C1 segment of cervical spinal cord (tissue), 14 donors: ENCODE measurements at regions not wholly inside any gene's neighbourhood (a gene's known extent, or its start where the extent isn't known, plus 50 kb on each side); places are given as distances from the start of the nearest gene placed in this dataset.
"Not testable (repeated sequence)": the region's sequence is repeated elsewhere in the genome, so short reads cannot be mapped to it uniquely, and the experiment has no call there.

ENCODE experiments used
- DNase-seq, 14 donors: peaks; one replicate each; lab custom pipeline; 2025; lab: John Stamatoyannopoulos, UW

DNA sequence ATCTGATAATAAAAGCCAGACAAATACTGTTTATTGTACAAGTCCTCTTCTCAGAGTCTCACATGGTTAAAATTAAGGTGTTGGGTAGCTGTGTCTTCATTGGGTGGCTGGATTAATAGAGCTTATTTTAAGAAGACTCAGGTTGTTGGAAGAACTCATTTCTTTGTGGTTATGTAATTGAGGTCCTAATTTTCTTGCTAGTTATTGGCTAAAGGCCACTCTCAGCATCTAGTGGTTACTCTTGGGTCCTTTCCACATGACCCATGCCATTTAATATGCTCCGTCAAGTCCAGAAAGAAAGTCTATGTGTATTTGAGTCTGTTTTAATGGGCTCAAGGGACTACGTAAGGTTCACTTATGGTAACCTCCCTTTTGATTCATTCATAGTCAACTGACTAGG is 1668.6 kb upstream of the AGA start:
- DNase-seq = no peak

DNA sequence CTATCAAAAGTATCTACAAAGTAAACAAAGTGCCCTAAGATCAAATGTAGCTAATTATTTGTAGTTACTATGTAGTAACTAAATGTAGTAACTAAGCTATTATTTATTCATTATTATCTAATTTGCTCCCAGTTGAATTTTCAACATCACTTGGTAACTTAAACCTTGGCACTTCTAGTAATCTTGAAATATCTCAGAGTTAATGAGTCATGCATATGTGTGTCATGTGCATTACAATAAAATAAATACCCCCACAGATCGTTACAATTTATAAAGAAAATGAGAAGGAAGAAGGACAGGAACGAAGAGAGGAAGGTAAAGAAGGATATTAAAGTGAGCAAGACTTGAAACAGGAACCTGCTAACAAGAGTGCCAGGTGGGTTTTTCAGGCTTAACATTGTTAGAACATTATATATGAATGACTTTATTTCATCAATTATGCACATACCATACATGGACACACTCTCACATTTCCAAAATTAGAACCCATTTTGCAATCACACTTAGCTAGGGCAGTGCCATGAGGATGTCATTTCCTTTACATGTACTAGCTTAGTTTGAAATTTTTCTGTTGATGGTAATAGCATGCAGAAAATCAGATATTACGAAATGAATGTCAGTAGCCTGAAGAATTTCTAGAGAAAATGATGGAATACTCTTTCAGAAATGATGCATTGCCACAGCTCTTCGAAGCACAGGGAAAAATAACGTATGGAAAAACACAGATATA is 1670.4 kb upstream of the AGA start:
- DNase-seq = no peak

DNA sequence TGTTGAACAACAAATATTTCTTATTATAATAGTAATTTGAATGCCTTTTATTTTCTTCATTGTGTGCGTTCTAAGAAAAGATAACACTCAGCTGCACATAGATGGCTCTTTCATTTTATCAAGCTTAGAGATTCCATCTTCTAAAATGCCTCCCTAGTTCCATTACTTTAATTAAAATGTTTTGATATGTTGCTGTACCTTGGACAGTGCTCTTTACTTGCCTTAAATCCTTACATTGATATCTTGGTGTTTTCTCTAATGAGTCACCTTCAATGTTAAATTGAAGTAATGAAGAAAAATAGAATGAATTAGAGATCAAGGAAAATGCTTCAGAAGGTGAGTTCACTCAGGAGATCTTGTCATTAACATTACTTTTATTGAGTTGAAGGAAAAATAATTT is 1672.4 kb upstream of the AGA start:
- DNase-seq = no peak

DNA sequence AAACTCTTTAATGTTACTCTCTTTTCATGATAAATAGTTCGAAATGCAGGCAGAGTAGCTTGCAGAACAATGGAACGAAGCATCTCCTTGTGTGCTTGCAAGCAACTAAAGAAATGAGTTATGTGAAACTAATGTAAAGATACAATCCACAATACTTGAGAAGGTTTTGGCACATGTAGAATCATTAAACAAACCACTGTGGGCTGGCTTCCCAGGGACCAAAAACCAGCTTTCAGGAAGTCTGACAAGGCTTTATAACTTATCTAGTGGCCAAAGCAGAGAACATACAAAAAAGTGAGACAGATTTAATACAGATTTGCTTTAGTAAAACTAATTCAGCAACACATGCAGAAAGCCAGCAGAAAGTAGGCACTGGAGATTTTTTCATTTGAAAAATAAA is 1673.8 kb upstream of the AGA start:
- no peak for DNase-seq

DNA sequence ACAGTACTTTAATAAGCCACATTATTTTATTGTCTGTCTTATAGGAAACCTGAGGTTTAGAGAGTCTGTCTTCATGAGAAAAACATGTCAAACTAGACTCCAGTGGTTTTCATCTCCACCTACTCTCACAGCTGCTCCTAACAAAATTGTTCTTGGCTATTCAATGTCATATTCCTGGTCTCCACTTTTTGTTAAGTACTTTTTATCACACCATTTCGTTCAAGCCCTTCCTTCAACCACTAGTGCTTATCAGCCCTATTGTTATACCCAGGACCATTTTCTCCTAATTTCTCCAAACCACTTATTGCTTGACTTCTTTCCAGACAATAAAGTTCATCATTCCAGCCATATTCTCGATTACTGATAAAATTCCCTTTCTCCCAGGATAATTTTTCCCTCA is 1674.3 kb upstream of the AGA start:
- DNase-seq = no peak

DNA sequence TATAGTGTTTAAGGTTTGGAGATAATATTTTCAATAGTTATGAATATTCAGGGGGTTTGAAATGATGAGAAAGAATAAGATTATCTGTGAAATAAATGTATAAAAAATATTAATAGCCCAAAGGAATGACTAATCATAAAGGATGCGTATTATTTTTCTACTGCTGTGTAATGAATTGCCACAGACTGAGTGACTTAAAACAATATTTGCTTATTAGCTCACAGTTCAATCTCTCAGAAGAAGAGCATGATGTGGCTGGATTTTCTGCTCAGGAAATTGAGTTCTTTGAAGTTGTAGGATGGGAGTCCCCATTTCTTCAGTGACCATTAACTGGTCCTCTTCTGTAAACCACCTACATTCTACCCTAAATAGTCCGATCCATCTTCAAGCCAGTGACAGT is 1680.8 kb upstream of the AGA start:
- DNase-seq = no peak

DNA sequence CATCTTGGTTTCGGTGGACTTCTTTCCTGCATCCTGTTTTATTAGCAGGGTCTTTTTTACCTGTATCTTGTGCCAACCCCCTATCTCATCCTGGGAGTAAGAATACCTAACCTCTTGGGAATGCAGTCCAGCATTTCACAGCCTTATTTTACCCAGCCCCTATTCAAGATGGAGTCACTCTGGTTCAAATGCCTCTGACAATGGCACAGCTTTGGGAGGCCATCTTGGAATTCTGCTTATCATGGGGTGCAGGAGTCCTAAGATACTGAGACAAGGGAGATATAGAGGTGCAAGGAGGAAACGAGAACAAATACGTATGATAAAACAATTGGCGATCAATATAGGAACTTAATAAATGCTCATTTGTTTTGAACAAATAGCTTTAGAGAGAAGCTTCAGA is 1682.2 kb upstream of the AGA start:
- no peak for DNase-seq

DNA sequence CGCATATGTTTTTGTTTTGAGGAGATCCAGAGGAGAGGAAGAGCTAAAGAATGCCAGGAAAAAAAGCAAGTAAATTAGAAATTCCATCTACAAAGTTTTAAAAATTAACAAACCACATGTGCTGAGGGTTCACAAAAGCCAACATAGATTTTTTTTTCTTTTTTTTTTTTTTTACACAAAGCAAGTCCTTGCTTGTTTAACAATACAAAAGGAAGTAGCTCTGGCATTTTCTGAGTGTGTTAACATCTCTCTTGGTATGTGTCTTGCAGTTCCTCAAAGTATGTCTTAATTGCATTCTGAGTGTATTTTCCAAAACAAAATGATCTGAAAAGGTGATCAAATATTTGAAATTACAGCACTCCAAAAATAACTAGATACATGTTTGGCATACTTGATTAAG is 1682.7 kb upstream of the AGA start:
- DNase-seq = no peak

DNA sequence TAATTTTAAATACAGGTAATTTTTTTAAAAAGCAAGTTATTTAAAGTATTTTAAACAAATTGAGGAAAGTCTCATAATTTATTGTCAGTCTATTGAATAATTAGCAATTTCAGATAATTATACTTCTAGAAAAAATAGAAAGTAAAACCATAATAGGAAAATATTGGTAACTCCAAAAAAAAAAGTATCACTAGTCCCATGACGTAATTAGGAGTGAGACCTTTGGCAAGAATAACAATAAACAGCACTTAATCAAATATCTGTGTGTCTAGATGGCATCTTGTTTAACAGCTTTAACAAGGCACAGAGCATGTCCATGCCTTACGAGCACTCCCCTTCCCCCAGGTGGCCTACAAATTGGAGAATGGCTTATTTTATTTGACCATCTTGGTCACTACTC is 1683.6 kb upstream of the AGA start:
- DNase-seq = no peak

DNA sequence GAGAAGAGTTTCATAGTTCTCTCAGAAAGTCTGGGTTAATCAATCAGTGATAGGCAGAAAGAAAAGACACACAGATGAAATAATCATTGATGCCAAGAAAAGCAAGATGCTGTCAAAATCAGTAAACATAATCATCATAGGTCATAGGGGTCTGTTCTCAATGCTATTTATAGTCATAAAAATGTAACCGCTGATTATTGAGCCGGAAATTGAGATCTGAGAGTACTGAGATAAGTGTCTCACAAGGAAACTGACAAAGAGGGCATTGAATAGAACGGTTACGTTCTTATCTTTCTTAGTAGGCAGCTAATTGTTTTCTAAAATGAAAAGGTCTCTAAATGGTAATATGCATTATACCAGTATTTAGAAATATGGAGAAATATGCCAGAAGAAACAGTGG is 1686.1 kb upstream of the AGA start:
- DNase-seq = no peak

DNA sequence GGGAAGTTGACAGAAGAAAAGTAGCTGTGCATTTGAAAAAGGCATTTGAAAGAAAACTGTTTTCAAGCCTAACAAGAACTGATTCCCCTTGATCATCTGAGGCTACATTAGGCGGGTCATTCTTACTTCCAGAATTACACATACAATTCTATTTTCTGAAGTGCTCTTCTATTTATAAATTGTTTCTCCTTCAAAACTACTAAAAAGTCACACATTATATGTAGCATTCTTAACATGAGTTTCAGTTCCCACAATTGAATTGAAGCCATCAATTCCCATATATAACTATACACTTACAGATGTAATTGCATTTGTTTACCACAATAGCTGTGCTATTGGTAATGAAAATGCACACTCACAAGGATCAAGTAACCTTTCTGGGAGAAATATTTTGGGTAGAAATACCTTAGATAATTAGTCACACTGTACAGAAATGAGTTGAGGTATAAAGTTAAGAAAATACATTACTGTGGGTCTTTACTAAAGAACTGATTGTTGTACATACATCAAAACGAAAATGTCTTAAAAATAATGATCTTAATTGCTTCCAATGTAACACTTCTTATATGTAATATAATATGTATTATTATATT is 1688.0 kb upstream of the AGA start:
- no peak for DNase-seq

DNA sequence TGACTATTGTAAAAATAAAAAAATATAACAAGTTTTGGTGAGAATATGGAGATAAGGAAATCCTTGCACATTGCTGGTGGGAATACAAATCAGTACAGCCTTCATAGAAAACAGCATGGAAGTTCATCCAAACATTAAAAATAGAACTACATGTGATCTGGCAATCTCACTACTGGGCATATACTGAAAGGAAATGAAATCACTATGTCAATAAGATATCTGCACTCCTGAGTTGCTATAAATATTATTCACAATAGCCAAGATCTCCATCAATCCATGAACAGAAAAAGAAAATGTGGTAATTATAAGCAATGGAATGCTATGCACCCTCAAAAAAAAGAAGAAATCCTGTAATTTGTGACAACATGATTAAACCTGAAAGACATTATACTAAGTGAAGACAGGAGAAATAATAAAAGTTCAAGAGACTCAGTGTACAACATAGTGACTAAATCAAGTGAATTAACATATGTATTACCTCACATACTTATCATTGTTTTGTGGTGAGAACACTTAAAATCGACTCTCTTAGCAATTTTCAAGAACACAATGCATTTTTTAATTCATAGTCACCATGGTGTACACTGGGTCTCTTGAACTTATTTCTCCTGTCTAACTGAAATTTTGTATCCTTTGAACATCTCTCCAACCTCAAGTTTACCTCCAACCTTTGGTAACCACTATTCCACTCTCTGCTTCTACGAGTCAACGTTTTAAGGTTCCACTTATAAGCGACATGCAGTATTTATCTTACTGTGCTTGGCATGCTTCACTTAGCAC is 1703.7 kb upstream of the AGA start:
- DNase-seq = no peak

DNA sequence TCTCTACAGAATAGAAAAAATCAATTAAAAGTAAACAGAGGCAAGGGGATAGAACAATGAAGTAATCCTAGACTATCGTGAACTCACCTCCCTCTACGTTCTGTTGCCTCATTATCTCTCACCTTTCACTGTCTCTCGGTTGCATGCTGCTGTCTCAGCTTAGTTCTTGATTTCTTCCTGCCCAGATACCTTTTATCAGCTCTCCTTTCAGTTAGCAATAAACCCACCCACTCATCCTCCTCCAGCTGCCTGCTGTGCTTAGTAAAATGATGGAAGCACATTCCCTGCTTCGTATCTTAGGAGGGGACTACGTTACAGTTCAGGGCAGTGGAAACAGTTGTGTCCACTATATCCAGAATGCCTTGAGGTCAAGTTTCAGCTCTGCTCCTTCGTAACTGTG is 1709.5 kb upstream of the AGA start:
- DNase-seq = no peak

DNA sequence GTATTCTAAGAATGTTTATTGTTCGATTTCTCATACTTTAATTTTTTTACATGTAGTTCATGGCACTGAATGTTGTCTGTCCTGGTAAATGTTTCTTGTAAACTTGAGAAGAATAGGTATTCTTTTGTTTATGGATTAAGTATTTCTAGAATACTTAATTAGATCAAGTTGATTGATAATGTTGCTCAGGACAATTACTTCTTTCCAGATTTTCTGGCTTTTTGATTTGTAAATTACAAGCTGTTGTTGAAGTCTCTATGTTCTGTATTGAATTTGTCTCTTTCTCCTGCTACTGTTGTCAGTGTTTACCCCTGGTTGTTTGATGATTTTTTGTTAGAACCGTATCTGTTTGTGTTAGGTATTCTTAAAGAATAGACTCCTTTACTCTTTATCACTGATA is 1720.9 kb upstream of the AGA start:
- no peak for DNase-seq

DNA sequence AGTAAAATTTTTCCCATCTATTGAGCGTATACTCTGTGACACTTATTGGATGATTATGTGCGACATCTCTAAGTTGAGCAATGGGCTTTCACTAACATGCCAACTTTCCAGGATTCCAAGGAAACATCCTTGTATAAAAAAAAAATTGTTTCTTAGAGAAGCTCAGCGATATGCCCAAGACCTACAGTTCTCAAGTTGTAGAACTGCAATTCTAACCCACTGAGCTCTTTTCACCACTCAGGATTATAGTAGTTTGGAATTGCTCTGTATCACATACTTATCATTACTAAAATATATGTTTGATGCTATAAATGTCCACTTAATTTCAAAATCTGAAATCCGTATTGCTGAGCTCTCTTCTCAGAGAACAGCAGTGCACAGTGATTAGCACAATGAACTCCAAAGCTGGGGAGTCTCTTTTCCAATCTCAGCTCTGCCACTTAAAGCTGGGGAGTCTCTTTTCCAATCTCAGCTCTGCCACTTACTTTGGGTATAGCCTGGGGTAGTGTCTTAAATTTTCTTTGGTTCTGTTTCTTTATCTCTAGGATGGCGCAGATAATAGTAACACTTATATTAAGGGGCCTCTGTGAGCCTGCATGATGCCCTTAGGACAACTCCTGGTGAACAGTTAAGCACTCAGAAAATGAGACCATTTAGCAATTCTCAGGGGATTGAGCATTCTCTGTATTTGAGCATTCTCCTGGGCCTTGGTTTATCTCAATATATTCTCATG is 1722.2 kb upstream of the AGA start:
- no peak for DNase-seq

DNA sequence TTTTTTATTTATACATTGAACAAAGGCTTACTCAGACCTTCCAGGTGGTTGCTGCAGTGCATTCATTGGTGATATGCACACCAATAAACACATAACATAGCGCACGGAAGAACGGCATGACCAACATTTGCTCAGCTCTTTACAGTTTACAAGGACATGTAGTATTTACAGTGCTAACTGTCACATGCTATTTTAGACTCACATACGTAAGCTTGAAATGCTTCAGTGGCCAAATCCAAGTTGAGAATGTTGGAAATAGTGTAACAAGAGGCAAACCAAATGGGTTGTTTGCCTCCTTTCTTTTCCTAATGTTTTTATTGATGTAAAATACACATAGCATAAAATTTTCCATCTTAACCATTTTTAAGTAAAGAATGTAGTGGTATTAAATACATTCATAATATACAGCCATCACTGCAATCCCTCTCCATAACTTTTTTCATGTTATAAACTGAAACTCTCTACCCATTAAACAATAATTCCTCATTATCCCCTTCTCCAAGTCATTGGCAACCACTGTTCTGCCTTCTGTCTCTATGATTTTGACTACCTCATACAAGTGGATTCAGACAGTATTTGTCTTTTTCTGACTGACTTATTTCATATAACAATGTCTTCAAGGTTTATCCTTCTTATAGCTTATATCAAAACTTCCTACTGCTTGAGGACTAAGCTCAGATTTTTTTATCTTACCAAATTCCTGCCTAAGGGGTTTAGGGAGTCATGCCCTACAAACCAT is 1722.9 kb upstream of the AGA start:
- DNase-seq = no peak

DNA sequence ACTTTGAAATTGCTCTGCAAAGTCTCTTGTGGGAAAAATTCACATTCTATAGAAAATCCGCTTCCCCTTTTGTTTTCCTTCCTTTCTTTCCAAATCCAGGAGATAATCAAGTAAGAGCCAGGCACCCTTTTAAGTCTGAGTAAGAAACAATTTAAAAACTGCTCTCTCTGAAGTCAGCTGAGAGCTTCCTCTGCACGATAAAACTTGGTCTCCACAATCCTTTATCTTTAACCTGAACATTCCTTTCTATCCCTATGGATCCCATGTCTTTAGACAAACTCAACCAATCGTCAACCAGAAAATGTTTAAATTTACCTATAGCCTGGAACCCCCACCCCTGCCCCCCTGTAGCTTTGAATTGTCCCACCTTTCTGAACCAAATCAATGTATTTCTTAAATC is 1723.6 kb upstream of the AGA start:
- no peak for DNase-seq

DNA sequence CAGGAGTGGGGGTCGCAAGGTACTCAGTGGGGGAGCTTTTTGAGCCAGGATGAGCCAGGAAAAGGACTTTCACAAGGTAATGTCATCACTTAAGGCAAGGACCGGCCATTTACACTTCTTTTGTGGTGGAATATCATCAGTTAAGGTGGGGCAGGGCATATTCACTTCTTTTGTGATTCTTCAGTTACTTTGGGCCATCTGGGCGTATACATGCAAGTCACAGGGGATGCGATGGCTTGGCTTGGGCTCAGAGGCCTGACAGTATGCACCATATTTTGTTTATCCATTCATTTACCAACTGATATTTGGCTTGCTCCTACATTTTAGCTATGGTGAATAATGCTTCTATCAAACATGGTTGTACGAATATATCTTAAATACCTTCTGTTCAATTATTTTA is 1728.1 kb upstream of the AGA start:
- DNase-seq = not testable (repeated sequence)

DNA sequence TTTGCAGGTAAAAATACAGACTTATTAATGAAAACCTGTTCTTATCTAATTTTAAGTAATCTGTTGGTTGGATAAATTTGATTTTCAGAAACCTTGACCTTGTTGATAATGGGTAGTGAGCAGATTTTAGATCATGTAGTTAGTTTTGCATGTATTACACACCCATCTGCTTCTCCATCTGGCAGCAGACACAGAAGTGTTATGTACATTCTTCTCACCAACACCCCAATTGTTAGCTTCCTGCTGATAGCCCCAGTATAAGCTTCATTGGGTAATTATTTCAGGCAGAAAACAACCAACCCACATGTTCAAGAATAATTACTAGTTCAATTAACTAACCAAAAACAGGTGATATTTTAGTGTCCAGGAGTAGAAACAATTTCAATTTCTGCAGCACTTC is 1740.5 kb upstream of the AGA start:
- DNase-seq = no peak

DNA sequence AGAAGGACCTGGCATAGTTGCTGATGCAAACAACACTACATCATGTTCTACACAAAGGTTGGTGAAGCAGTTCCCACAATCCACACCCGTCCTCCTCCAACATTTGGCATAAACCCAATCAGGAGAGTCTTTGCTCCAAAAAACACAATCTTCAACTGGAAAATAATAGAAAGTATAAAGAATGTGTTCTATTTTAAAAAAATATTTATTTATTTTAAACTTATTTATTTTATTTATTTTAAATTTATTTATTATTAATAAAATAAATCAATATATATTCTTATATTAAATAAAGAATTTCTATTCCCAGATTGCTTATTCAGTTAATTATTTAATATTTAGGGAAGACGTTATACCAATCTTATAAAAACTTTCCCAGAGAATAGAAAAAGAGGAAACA is 1753.7 kb upstream of the AGA start:
- no peak for DNase-seq

DNA sequence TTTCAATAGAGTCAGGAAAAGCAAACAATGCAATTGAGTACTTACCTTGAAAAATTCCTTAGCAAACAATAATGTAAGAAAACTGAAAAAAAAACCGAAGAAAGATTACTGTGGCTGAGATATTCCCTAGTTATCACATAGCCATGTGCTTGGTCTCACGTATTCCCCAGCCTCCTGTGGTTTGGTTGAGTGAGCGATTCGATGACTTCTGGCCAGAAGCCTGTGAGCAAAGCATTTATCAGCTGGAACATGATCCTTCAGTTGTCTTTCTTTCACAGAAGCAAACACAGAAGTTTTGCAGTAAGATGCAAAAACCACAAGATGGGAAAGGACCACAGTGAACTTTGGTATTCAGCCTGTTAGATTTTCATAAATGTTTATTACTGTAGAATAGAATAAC is 1754.3 kb upstream of the AGA start:
- DNase-seq = no peak

DNA sequence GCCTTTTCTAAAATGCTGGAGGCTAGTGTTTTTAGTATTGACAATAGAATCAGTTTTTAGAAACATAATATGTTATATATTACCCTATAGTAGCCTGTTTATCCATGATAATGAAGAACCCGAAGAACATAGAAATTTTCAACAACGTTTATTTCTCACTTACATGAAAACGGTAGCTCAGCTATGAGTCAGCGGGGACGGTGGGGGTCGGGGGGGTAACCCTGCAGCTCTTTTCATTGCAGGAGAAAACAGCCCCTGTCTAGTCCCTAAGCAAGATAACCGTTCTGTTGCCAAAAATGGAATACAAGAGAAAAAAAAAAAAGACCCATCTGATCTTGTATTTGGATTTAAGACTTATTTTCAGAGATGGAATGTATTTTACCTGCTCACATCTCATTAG is 1758.4 kb upstream of the AGA start:
- no peak for DNase-seq
